ENCODE measurements at regions not wholly inside any gene's neighbourhood (a gene's known extent, or its start where the extent isn't known, plus 50 kb on each side); places are given as distances from the start of the nearest gene placed in this dataset.

- TF ChIP-seq CTCF (conservative IDR thresholded peaks at IDR 0.05) (no peak), ZFX (IDR thresholded peaks at IDR 0.05) (no peak)
These were observed 438.4 kb downstream of the XYLT1 start for GRCh38 chr16:17032332-17032731.

Measured in C4-2B (cell line).